ENCODE measurements at regions not wholly inside any gene's neighbourhood (a gene's known extent, or its start where the extent isn't known, plus 50 kb on each side); places are given as distances from the start of the nearest gene placed in this dataset.

- no peaks in the 10 kb centered on the region for H3K9me1 ChIP-seq (ENCODE audit: control insufficient read depth, insufficient read depth, low read length)
- H3K79me2 ChIP-seq (ENCODE audit: control insufficient read depth, insufficient read depth, low read length) = no peaks in the 10 kb centered on the region
- DNase-seq (ENCODE audit: extremely low read depth in 1 of 4, low spot score in 3 of 4) (peak; percentile 32 to 44 (median 41)), ATAC-seq (no peak), FAIRE-seq (no peak)
- ChIA-PET CTCF (ENCODE audit: low intra/inter-chr PET ratio) (no interaction called here), POLR2A (interaction anchor here (0.6 to 1.2 kb wide), 4 partner anchors 14 to 171 kb away, joined by 3 to 5 read pairs (median 4); no protein-coding TSS in a partner anchor)
- in situ Hi-C loops (cut with MboI) (no loop called here), intact Hi-C loops (cut with micrococcal nuclease) (loop anchor here (10.0 kb wide), 1 partner anchor 142 kb away; no protein-coding TSS in a partner anchor)
- H3K27ac ChIP-seq (ENCODE audit: extremely low read depth, low read depth, low read length) = no peak overlapping the region
- no peak overlapping the region for H2AFZ ChIP-seq (ENCODE audit: low read depth, low read length)
- no peaks in the 10 kb centered on the region for H3K27me3 ChIP-seq (ENCODE audit: control insufficient read depth in 2 of 2, insufficient read depth in 2 of 2, low read length in 2 of 2)
- H4K20me1 ChIP-seq (replicated peaks; ENCODE audit: control insufficient read depth, insufficient read depth, low read length) = no peaks in the 10 kb centered on the region
- H3K9me3 ChIP-seq (replicated peaks; ENCODE audit: control insufficient read depth, insufficient read depth, low read depth, low read length) = peaks cover 12% of the 10 kb centered on the region
- H3K4me3 ChIP-seq = no peak overlapping the region
- H3K4me2 ChIP-seq (ENCODE audit: insufficient read depth, low read length) = no peak overlapping the region
- H3K9ac ChIP-seq (ENCODE audit: insufficient read depth in 1 of 2, low read depth in 2 of 2, low read length in 2 of 2) = no peak overlapping the region
- BruUV-seq (replicated peaks) = no TSS peak
- TF ChIP-seq, protein P1, sequence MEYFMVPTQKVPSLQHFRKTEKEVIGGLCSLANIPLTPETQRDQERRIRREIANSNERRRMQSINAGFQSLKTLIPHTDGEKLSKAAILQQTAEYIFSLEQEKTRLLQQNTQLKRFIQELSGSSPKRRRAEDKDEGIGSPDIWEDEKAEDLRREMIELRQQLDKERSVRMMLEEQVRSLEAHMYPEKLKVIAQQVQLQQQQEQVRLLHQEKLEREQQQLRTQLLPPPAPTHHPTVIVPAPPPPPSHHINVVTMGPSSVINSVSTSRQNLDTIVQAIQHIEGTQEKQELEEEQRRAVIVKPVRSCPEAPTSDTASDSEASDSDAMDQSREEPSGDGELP (CRISPR knock-in tag; IDR thresholded peaks at IDR 0.05; ENCODE audit: borderline replicate concordance) = 0 out of 2 replicates have a peak, but pooled peaks have one; percentile 23
- TF ChIP-seq NFIC (IDR thresholded peaks at IDR 0.05) (0 out of 2 replicates have a peak, but pooled peaks have one; percentile 3), PCBP1 (IDR thresholded peaks at IDR 0.05; ENCODE audit: low read depth, low read length, poor library complexity, severe bottlenecking) (no peak), SMAD1 (IDR thresholded peaks at IDR 0.05; ENCODE audit: low read depth, low read length, partially characterized antibody) (no peak), YBX1 (IDR thresholded peaks at IDR 0.05) (no peak), HDAC8 (tag; IDR thresholded peaks at IDR 0.05) (no peak), JUND (IDR thresholded peaks at IDR 0.05; ENCODE audit: borderline replicate concordance, low read depth, low read length) (peak; percentile 59; the same call in 1 of the 2 replicates), JUND (tag; IDR thresholded peaks at IDR 0.05; ENCODE audit: borderline replicate concordance, low read depth, low read length) (no peak; the same call in 2 of the 3 replicates), IFI16 (CRISPR knock-in tag; IDR thresholded peaks at IDR 0.05) (no peak), OTX1 (CRISPR knock-in tag; IDR thresholded peaks at IDR 0.05) (no peak), FOSL1 (tag; conservative IDR thresholded peaks at IDR 0.05) (peak; percentile 41), ARID1B (IDR thresholded peaks at IDR 0.05) (no peak), JUN (IDR thresholded peaks at IDR 0.05; ENCODE audit: borderline replicate concordance, low read depth, low read length) (0 out of 2 replicates have a peak, but pooled peaks have one; percentile 35), JUN (CRISPR knock-in tag; IDR thresholded peaks at IDR 0.05; ENCODE audit: borderline replicate concordance) (no peak)
- TF ChIP-seq, protein P2, sequence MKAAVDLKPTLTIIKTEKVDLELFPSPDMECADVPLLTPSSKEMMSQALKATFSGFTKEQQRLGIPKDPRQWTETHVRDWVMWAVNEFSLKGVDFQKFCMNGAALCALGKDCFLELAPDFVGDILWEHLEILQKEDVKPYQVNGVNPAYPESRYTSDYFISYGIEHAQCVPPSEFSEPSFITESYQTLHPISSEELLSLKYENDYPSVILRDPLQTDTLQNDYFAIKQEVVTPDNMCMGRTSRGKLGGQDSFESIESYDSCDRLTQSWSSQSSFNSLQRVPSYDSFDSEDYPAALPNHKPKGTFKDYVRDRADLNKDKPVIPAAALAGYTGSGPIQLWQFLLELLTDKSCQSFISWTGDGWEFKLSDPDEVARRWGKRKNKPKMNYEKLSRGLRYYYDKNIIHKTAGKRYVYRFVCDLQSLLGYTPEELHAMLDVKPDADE (conservative IDR thresholded peaks at IDR 0.05; ENCODE audit: control insufficient read depth, low read depth, low read length) = no peak
- TF ChIP-seq, protein P3, sequence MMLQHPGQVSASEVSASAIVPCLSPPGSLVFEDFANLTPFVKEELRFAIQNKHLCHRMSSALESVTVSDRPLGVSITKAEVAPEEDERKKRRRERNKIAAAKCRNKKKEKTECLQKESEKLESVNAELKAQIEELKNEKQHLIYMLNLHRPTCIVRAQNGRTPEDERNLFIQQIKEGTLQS (IDR thresholded peaks at IDR 0.05) = 0 out of 2 replicates have a peak, but pooled peaks have one; percentile 26
- TF ChIP-seq, protein P3 (CRISPR knock-in tag; conservative IDR thresholded peaks at IDR 0.05) = no peak
- no CpG with 5 or more reads among the region's 4 CpGs for WGBS (ENCODE audit: insufficient coverage, low coverage, missing lambda C conversion rate)
- H3K36me3 ChIP-seq (ENCODE audit: control insufficient read depth, insufficient read depth, low read length) = no peaks in the 10 kb centered on the region
- peaks cover 9 to 22% of the 10 kb centered on the region in 2 experiments; a peak in 4 of 5 replicates for H3K4me1 ChIP-seq (replicated peaks in 1 of 2; ENCODE audit: control insufficient read depth in 2 of 2, insufficient read depth in 2 of 2, low read length in 2 of 2)
These were observed 341.3 kb upstream of the KLF3 start for GRCh38 chr4:38322714-38323113.

Measured in K562 (cell line).